Activated CD8-positive, alpha-beta T cell treated with anti-CD3 and anti-CD28 coated beads for 36 hours (primary cell): ENCODE measurements at regions not wholly inside any gene's neighbourhood (a gene's known extent, or its start where the extent isn't known, plus 50 kb on each side); places are given as distances from the start of the nearest gene placed in this dataset.

Experiments used
- ATAC-seq: fragments of 200-7000 bp; cut with Tn5 transposase; one replicate; pipeline ENCODE4 v1.10.0; 2021; ENCODE audit warnings: mild to moderate bottlenecking, moderate library complexity
- CTCF ChIA-PET: fragments of 350-600 bp; sonication (Branson Sonifier 250); formaldehyde crosslinking; loops from one replicate; lab custom pipeline; 2021; ENCODE audit warnings: antibody characterized with exemption; lab: Charles Lee
- POLR2A ChIA-PET: fragments of 350-600 bp; sonication (Branson Sonifier 250); formaldehyde crosslinking; loops from one replicate; lab custom pipeline; 2021; ENCODE audit warnings: antibody characterized with exemption; lab: Charles Lee
- DNase-seq: peaks from one replicate; pipeline ENCODE4 v3.0.0-alpha.2; 2020
- H3K27ac Mint-ChIP-seq: one replicate; pipeline ENCODE4 v1.8.0; 2021; ENCODE audit warnings: mild to moderate bottlenecking, mixed read lengths
- H3K27me3 Mint-ChIP-seq: one replicate; pipeline ENCODE4 v1.8.0; 2021; ENCODE audit warnings: mixed read lengths
- H3K36me3 Mint-ChIP-seq: one replicate; pipeline ENCODE4 v1.8.0; 2021; ENCODE audit warnings: low read depth, mixed read lengths
- H3K4me1 Mint-ChIP-seq: one replicate; pipeline ENCODE4 v1.8.0; 2021; ENCODE audit warnings: low read depth, mixed read lengths
- H3K4me3 Mint-ChIP-seq: one replicate; pipeline ENCODE4 v1.8.0; 2021; ENCODE audit warnings: mild to moderate bottlenecking, moderate library complexity, mixed read lengths
- H3K9me3 Mint-ChIP-seq: one replicate; pipeline ENCODE4 v1.8.0; 2021; ENCODE audit warnings: mixed read lengths
- intact Hi-C: fragments of 100-400 bp; cut with micrococcal nuclease; formaldehyde crosslinking; loops from one replicate; pipeline ENCODE4 v1.10.0; 2022
- TF ChIP-seq, protein P1 (sequence below): fragments of 200-600 bp; IDR thresholded peaks from one replicate; pipeline ENCODE4 v1.8.0; 2022; ENCODE audit warnings: antibody characterized with exemption, mild to moderate bottlenecking

GRCh38 chr15:70362886-70363285, 265.2 kb upstream of the TLE3 start:
- DNase-seq (no peak), ATAC-seq (no peak)
- intact Hi-C loops, result no loop called here
- ChIA-PET POLR2A (no interaction called here), CTCF (interaction anchor here (0.8 kb wide), 1 partner anchor 192 kb away, joined by 3 read pairs; no protein-coding TSS in a partner anchor)
- H3K9me3 Mint-ChIP-seq, result no peaks in the 10 kb centered on the region
- H3K27ac Mint-ChIP-seq, result no peak overlapping the region
- H3K27me3 Mint-ChIP-seq, result peaks cover 4% of the 10 kb centered on the region
- H3K4me1 Mint-ChIP-seq, result peaks cover 6% of the 10 kb centered on the region
- H3K36me3 Mint-ChIP-seq, result no peaks in the 10 kb centered on the region
- H3K4me3 Mint-ChIP-seq, result no peak overlapping the region
- TF ChIP-seq, protein P1, sequence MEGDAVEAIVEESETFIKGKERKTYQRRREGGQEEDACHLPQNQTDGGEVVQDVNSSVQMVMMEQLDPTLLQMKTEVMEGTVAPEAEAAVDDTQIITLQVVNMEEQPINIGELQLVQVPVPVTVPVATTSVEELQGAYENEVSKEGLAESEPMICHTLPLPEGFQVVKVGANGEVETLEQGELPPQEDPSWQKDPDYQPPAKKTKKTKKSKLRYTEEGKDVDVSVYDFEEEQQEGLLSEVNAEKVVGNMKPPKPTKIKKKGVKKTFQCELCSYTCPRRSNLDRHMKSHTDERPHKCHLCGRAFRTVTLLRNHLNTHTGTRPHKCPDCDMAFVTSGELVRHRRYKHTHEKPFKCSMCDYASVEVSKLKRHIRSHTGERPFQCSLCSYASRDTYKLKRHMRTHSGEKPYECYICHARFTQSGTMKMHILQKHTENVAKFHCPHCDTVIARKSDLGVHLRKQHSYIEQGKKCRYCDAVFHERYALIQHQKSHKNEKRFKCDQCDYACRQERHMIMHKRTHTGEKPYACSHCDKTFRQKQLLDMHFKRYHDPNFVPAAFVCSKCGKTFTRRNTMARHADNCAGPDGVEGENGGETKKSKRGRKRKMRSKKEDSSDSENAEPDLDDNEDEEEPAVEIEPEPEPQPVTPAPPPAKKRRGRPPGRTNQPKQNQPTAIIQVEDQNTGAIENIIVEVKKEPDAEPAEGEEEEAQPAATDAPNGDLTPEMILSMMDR, result no peak

- Mint-ChIP-seq H3K4me1 (peaks cover 6% of the 10 kb centered on the region), H3K9me3 (no peaks in the 10 kb centered on the region), H3K27me3 (peaks cover 4% of the 10 kb centered on the region), H3K27ac (no peak overlapping the region), H3K36me3 (no peaks in the 10 kb centered on the region), H3K4me3 (no peak overlapping the region)
- DNase-seq, result no peak
- TF ChIP-seq, protein P1, result no peak
- ATAC-seq, result no peak
- intact Hi-C loops, result no loop called here
- ChIA-PET POLR2A (no interaction called here), CTCF (no interaction called here)
These were observed 264.6 kb upstream of the TLE3 start for GRCh38 chr15:70362350-70362749.

DNA sequence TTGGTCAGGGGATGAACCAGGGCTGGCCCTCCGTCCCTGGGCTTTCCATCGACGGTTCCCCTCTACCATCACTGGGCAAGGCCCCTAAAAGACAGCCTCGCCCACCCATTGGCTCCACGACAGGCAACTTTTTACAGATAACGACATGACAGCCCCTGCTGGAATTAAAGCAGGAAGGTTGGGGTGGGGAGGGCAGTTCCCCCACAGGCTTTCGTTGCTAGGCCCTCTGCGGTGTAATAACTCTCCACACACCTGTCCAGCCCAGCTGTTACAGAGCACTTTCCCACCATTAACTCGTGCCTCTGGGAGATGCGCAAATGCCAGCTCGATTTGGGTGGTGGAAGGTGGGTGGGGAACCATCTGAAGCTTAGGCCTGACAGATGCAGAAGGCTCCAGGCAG, 264.2 kb upstream of the TLE3 start:
- ATAC-seq, result no peak
- TF ChIP-seq, protein P1, result no peak
- Mint-ChIP-seq H3K4me1 (peaks cover 6% of the 10 kb centered on the region), H3K4me3 (no peak overlapping the region), H3K9me3 (no peaks in the 10 kb centered on the region), H3K27me3 (peaks cover 4% of the 10 kb centered on the region), H3K36me3 (no peaks in the 10 kb centered on the region), H3K27ac (no peak overlapping the region)
- DNase-seq, result no peak
- ChIA-PET POLR2A (no interaction called here), CTCF (no interaction called here)
- intact Hi-C loops, result no loop called here

- H3K4me1 Mint-ChIP-seq, result peaks cover 6% of the 10 kb centered on the region
- ATAC-seq (no peak), DNase-seq (no peak)
- no peak overlapping the region for H3K27ac Mint-ChIP-seq
- H3K27me3 Mint-ChIP-seq, result peaks cover 1% of the 10 kb centered on the region
- intact Hi-C loops, result no loop called here
- no peak overlapping the region for H3K4me3 Mint-ChIP-seq
- TF ChIP-seq, protein P1, result no peak
- no peaks in the 10 kb centered on the region for H3K36me3 Mint-ChIP-seq
- no peaks in the 10 kb centered on the region for H3K9me3 Mint-ChIP-seq
- POLR2A ChIA-PET, result no interaction called here
- CTCF ChIA-PET, result no interaction called here
These were observed 263.4 kb upstream of the TLE3 start for GRCh38 chr15:70361106-70361505.

GRCh38 chr15:70358871-70359647, 261.3 kb upstream of the TLE3 start:
- ChIA-PET CTCF (no interaction called here), POLR2A (interaction anchor here (1.0 kb wide), 1 partner anchor 106 kb away, joined by 3 read pairs; no protein-coding TSS in a partner anchor)
- TF ChIP-seq, protein P1, result no peak
- Mint-ChIP-seq H3K27ac (no peak overlapping the region), H3K4me3 (no peak overlapping the region), H3K36me3 (no peaks in the 10 kb centered on the region), H3K27me3 (no peaks in the 10 kb centered on the region), H3K9me3 (no peaks in the 10 kb centered on the region), H3K4me1 (peaks cover 4% of the 10 kb centered on the region)
- DNase-seq (no peak), ATAC-seq (no peak)
- intact Hi-C loops, result no loop called here
